Adrenal gland (tissue), 9 donors: ENCODE measurements at regions not wholly inside any gene's neighbourhood (a gene's known extent, or its start where the extent isn't known, plus 50 kb on each side); places are given as distances from the start of the nearest gene placed in this dataset.

Source experiments
- DNase-seq, 7 donors: peaks; one replicate each; pipeline ENCODE4 v3.0.0-alpha.2; 2019 to 2020
- H3K27ac ChIP-seq, 5 donors: fragments of 200-600 bp; sonication (generic) in 4 of 5; 1 replicate in 3 of 5; 2 replicates in 2 of 5; pipeline versions ENCODE4 v1.5.1 to v1.8.0; 2016 to 2020; ENCODE audit warnings: mild to moderate bottlenecking in 1 of 5
- H3K27me3 ChIP-seq: fragments of 200-600 bp; 2 replicates; pipeline ENCODE4 v1.8.0; 2021
- H3K36me3 ChIP-seq, 2 donors: fragments of 200-600 bp; replicated peaks in 1 of 2; 1 replicate in 1 of 2; 2 replicates in 1 of 2; pipeline versions ENCODE4 v1.5.1 to v1.8.0; 2018 to 2022
- H3K4me1 ChIP-seq, 2 donors: fragments of 200-600 bp; replicated peaks in 1 of 2; 1 replicate in 1 of 2; 2 replicates in 1 of 2; pipeline versions ENCODE4 v1.5.1 to v1.8.0; 2018 to 2021
- H3K4me3 ChIP-seq, 4 donors: fragments of 200-600 bp; sonication (generic) in 3 of 4; one replicate each; pipeline ENCODE4 v1.5.1; 2016 to 2018
- H3K9me3 ChIP-seq, 3 donors: fragments of 200-600 bp; sonication (generic) in 1 of 3; replicated peaks in 1 of 3; 1 replicate in 2 of 3; 2 replicates in 1 of 3; pipeline versions ENCODE4 v1.5.1 to v1.8.0; 2016 to 2021
- POLR2A ChIP-seq, 2 donors: fragments of 450-650 bp; IDR thresholded peaks; one replicate each; pipeline ENCODE4 v1.6.1; 2017; ENCODE audit warnings: antibody characterized with exemption in 2 of 2, mild to moderate bottlenecking in 2 of 2, moderate library complexity in 1 of 2
- WGBS, 4 donors: extraction: QIAGEN DNeasy Blood & Tissue Kit in 2 of 4; methylation state at CpG; one replicate each; pipeline versions ENCODE4 v1.1.5 to v1.1.7; 2013 to 2017; 5-methylcytosine and 5-hydroxymethylcytosine counted together
- intact Hi-C, 2 donors: fragments of 100-400 bp; cut with DNase I; formaldehyde crosslinking; loops; one replicate each; pipeline versions ENCODE4 v1.14.1 to v1.15.0; 2022 to 2023
- TF ChIP-seq, protein P1 (sequence below), 6 experiments: fragments of 450-650 bp in 4 of 6; fragments of 200-600 bp in 2 of 6; sonication (generic) in 1 of 6; IDR thresholded peaks; 1 replicate in 5 of 6; 2 replicates in 1 of 6; pipeline versions ENCODE4 v1.5.1 to v1.8.0; 2016 to 2021; ENCODE audit warnings: antibody characterized with exemption in 6 of 6, mild to moderate bottlenecking in 2 of 6, moderate library complexity in 1 of 6
- donor health status: healthy with polysubstance abuse.
- donor health status: Bipolar disorder and iron deficiency.
- donor health status: DM: yes; HTN: yes; CAD: no.
- donor health status: DM: no; HTN: no; CAD: no.
- donor health status: DM: no; HTN: no; CAD: no.

- H3K27me3 ChIP-seq = no peaks in the 10 kb centered on the region
- H3K36me3 ChIP-seq = no peaks in the 10 kb centered on the region
- no peaks in the 10 kb centered on the region for H3K9me3 ChIP-seq
- no peak overlapping the region for H3K4me3 ChIP-seq
- DNase-seq = no peak
- no peak for TF ChIP-seq POLR2A (IDR thresholded peaks at IDR 0.05)
- intact Hi-C loops = no loop called here
- 52 to 67% (median 64%) methylated on average over 3 of the region's 3 CpGs for WGBS, 4 donors
- H3K4me1 ChIP-seq = no peaks in the 10 kb centered on the region
- H3K27ac ChIP-seq = no peak overlapping the region
Measured at GRCh38 chr2:52960881-52961280, 806.7 kb upstream of the CHAC2 start.

DNA sequence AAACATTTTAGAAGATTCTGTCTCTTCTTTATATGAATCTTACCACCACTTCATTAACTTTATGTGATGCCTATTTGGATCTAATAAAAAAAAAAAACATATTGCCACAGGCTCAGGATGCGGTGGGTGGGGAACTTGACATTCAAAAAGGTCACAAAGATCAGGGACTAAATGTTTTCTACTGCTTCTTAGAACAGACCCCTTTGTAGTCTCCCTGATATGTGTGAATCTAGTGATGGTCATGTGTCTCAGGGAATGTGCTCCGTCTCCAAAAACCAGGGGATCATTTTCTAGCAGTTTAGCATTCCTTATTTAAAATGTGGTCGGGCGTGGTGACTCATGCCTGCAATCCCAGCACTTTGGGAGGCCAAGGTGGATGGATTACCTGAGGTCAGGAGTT lies 807.8 kb upstream of the CHAC2 start:
- Histone ChIP-seq H3K27me3 (no peaks in the 10 kb centered on the region), H3K9me3 (no peaks in the 10 kb centered on the region), H3K4me3 (no peak overlapping the region), H3K36me3 (no peaks in the 10 kb centered on the region), H3K27ac (no peak overlapping the region), H3K4me1 (no peaks in the 10 kb centered on the region)
- WGBS, 4 donors = 69 to 79% (median 77%) methylated on average over 4 of the region's 4 CpGs
- DNase-seq = no peak
- intact Hi-C loops = no loop called here
- TF ChIP-seq, protein P1, sequence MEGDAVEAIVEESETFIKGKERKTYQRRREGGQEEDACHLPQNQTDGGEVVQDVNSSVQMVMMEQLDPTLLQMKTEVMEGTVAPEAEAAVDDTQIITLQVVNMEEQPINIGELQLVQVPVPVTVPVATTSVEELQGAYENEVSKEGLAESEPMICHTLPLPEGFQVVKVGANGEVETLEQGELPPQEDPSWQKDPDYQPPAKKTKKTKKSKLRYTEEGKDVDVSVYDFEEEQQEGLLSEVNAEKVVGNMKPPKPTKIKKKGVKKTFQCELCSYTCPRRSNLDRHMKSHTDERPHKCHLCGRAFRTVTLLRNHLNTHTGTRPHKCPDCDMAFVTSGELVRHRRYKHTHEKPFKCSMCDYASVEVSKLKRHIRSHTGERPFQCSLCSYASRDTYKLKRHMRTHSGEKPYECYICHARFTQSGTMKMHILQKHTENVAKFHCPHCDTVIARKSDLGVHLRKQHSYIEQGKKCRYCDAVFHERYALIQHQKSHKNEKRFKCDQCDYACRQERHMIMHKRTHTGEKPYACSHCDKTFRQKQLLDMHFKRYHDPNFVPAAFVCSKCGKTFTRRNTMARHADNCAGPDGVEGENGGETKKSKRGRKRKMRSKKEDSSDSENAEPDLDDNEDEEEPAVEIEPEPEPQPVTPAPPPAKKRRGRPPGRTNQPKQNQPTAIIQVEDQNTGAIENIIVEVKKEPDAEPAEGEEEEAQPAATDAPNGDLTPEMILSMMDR (IDR thresholded peaks at IDR 0.05) = no peak
- TF ChIP-seq POLR2A (IDR thresholded peaks at IDR 0.05) = no peak

DNA sequence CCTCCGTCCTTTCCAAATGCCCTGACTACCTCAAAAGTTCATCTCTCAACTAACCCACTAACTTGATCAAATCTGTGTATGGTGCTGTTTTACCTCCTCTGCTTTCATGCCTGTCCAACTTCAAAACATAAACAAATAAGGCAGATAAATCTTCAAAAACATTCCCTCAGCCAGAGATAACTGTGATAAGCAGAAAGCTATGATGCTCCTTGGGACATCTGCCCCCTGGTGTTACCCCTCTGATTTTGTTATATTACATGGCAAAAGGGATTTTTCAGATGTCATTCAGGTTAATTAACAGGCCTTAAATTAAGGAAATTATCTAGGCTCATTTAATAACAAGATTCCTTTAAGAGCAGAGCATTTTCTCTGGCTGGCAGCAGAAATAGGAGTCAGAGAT lies 810.8 kb upstream of the CHAC2 start:
- WGBS, 4 donors = 76 to 92% (median 84%) methylated on average over 1 of the region's 1 CpG
- Histone ChIP-seq H3K4me1 (no peaks in the 10 kb centered on the region), H3K9me3 (no peaks in the 10 kb centered on the region), H3K4me3 (no peak overlapping the region), H3K27me3 (no peaks in the 10 kb centered on the region), H3K27ac (no peak overlapping the region), H3K36me3 (no peaks in the 10 kb centered on the region)
- intact Hi-C loops = no loop called here
- DNase-seq = no peak
- TF ChIP-seq, protein P1 (IDR thresholded peaks at IDR 0.05) = no peak
- no peak for TF ChIP-seq POLR2A (IDR thresholded peaks at IDR 0.05)

GRCh38 chr2:52956118-52956517 lies 811.5 kb upstream of the CHAC2 start:
- WGBS, 4 donors = 64 to 75% (median 74%) methylated on average over 4 of the region's 4 CpGs
- Histone ChIP-seq H3K36me3 (no peaks in the 10 kb centered on the region), H3K27ac (no peak overlapping the region), H3K4me3 (no peak overlapping the region), H3K4me1 (no peaks in the 10 kb centered on the region), H3K9me3 (no peaks in the 10 kb centered on the region), H3K27me3 (no peaks in the 10 kb centered on the region)
- TF ChIP-seq POLR2A (IDR thresholded peaks at IDR 0.05) = no peak
- TF ChIP-seq, protein P1 (IDR thresholded peaks at IDR 0.05) = no peak
- intact Hi-C loops = no loop called here
- no peak for DNase-seq

- intact Hi-C loops = no loop called here
- Histone ChIP-seq H3K36me3 (no peaks in the 10 kb centered on the region), H3K27ac (no peak overlapping the region), H3K9me3 (no peaks in the 10 kb centered on the region), H3K4me1 (no peaks in the 10 kb centered on the region), H3K27me3 (no peaks in the 10 kb centered on the region), H3K4me3 (no peak overlapping the region)
- DNase-seq = no peak
- no peak for TF ChIP-seq POLR2A (IDR thresholded peaks at IDR 0.05)
- TF ChIP-seq, protein P1 (IDR thresholded peaks at IDR 0.05) = no peak
- 38 to 63% (median 44%) methylated on average over 5 of the region's 5 CpGs for WGBS, 4 donors
Measured at GRCh38 chr2:52955079-52955478, 812.5 kb upstream of the CHAC2 start.
